Endothelial cell of umbilical vein (primary cell): ENCODE measurements at regions not wholly inside any gene's neighbourhood (a gene's known extent, or its start where the extent isn't known, plus 50 kb on each side); places are given as distances from the start of the nearest gene placed in this dataset.

Experiments
- BruUV-seq: library from RNA; stranded (reverse); fragments of 400-500 nt; replicated peaks from 2 replicates; lab custom pipeline; 2021; lab: Mats Ljungman, UMichigan
- CTCF ChIA-PET: fragments of 300-600, 350-600 bp; sonication (Branson Sonifier 250); formaldehyde crosslinking; loops from one replicate; lab custom pipeline; 2021; ENCODE audit warnings: antibody characterized with exemption, inconsistent platforms; lab: Charles Lee
- POLR2A ChIA-PET: fragments of 300-600, 350-600 bp; sonication (Branson Sonifier 250); formaldehyde crosslinking; loops from one replicate; lab custom pipeline; 2021; ENCODE audit warnings: antibody characterized with exemption, inconsistent platforms; lab: Charles Lee
- DNase-seq: peaks from one replicate; pipeline ENCODE4 v3.0.0-alpha.2; 2011; ENCODE audit warnings: low read depth, low spot score
- FAIRE-seq: peaks from 2 replicates; lab custom pipeline; 2011; peaks lifted over from hg19 to GRCh38; lab: Jason Lieb, UNC
- H2AFZ ChIP-seq: 2 replicates; pipeline ENCODE4 v1.6.0; 2012; ENCODE audit warnings: low read depth, low read length, control low read depth, inconsistent platforms
- H3K27ac ChIP-seq: 2 replicates; pipeline ENCODE4 v1.5.1; 2011; ENCODE audit warnings: low read depth, mild to moderate bottlenecking, control low read depth, low read length, moderate library complexity; ENCODE audit not compliant: insufficient read depth
- H3K27me3 ChIP-seq, 2 experiments: 2 replicates each; pipeline versions ENCODE4 v1.6.0 to v1.6.1; 2011; ENCODE audit warnings: low read length in 2 of 2, mixed read lengths in 1 of 2; ENCODE audit not compliant: control insufficient read depth in 2 of 2, insufficient read depth in 2 of 2
- H3K36me3 ChIP-seq, 2 experiments: 2 replicates in 1 of 2; 3 replicates in 1 of 2; pipeline ENCODE4 v1.5.1; 2011; ENCODE audit warnings: low read length in 2 of 2, mild to moderate bottlenecking in 1 of 2, moderate library complexity in 1 of 2; ENCODE audit not compliant: control insufficient read depth in 2 of 2, insufficient read depth in 2 of 2; ENCODE audit errors: extremely low read depth in 1 of 2
- H3K4me1 ChIP-seq: 3 replicates; pipeline ENCODE4 v1.5.1; 2011; ENCODE audit warnings: mild to moderate bottlenecking, low read length; ENCODE audit not compliant: control insufficient read depth, insufficient read depth; ENCODE audit errors: extremely low read depth
- H3K4me2 ChIP-seq: 2 replicates; pipeline ENCODE4 v1.6.1; 2011; ENCODE audit warnings: low read length, control low read depth, mixed read lengths; ENCODE audit not compliant: insufficient read depth
- H3K4me3 ChIP-seq, 3 experiments: fragments of 200-600 bp in 1 of 3; sonication (generic), shearing (Covaris generic) in 1 of 3; replicated peaks in 1 of 3; 2 replicates each; pipeline ENCODE4 v1.5.1; 2011 to 2016; ENCODE audit warnings: control low read depth in 3 of 3, low read length in 3 of 3, mild to moderate bottlenecking in 2 of 3, inconsistent platforms in 1 of 3, low read depth in 1 of 3, moderate library complexity in 1 of 3; ENCODE audit not compliant: insufficient read depth in 1 of 3
- H3K79me2 ChIP-seq: 2 replicates; pipeline ENCODE4 v1.6.0; 2012; ENCODE audit warnings: low read length, inconsistent platforms; ENCODE audit not compliant: control insufficient read depth, insufficient read depth
- H3K9ac ChIP-seq: replicated peaks from 2 replicates; pipeline ENCODE3; 2011; ENCODE audit warnings: low read length, control low read depth; ENCODE audit not compliant: insufficient read depth; ENCODE audit errors: extremely low read depth
- H3K9me1 ChIP-seq: replicated peaks from 3 replicates; pipeline ENCODE4 v1.6.0; 2011; ENCODE audit warnings: mild to moderate bottlenecking, low read length; ENCODE audit not compliant: control insufficient read depth, insufficient read depth; ENCODE audit errors: extremely low read depth
- H3K9me3 ChIP-seq: replicated peaks from 2 replicates; pipeline ENCODE4 v1.5.1; 2012; ENCODE audit warnings: low read length, inconsistent platforms; ENCODE audit not compliant: control insufficient read depth, insufficient read depth
- H4K20me1 ChIP-seq: replicated peaks from 2 replicates; pipeline ENCODE3; 2011; ENCODE audit warnings: mild to moderate bottlenecking, low read length; ENCODE audit not compliant: control insufficient read depth, insufficient read depth; ENCODE audit errors: extremely low read depth
- CTCF ChIP-seq, 2 donors: IDR thresholded peaks; 1 replicate in 1 of 2; 2 replicates in 1 of 2; pipeline ENCODE4 v1.5.1; 2011; ENCODE audit warnings: low read length in 2 of 2, mild to moderate bottlenecking in 2 of 2, moderate library complexity in 2 of 2, control low read depth in 1 of 2, inconsistent platforms in 1 of 2, low read depth in 1 of 2; ENCODE audit not compliant: insufficient read depth in 1 of 2; ENCODE audit errors: extremely low read depth in 1 of 2
- EZH2 ChIP-seq: IDR thresholded peaks from 2 replicates; pipeline ENCODE4 v1.6.1; 2012; ENCODE audit warnings: borderline replicate concordance, low read depth, mild to moderate bottlenecking, moderate library complexity, low read length, inconsistent platforms; ENCODE audit not compliant: severe bottlenecking
- FOS ChIP-seq: IDR thresholded peaks from 2 replicates; pipeline ENCODE4 v1.6.1; 2011; ENCODE audit warnings: mild to moderate bottlenecking, low read length, moderate library complexity, borderline replicate concordance; ENCODE audit not compliant: insufficient read depth
- GATA2 ChIP-seq: IDR thresholded peaks from 2 replicates; pipeline ENCODE4 v1.7.0; 2011; ENCODE audit warnings: low read depth, mild to moderate bottlenecking, moderate library complexity, mixed read lengths, low read length; ENCODE audit not compliant: insufficient read length, insufficient read depth
- JUN ChIP-seq: IDR thresholded peaks from 2 replicates; pipeline ENCODE4 v1.6.1; 2011; ENCODE audit warnings: borderline replicate concordance, low read depth; ENCODE audit not compliant: insufficient read length, insufficient read depth
- MYC ChIP-seq: IDR thresholded peaks from one replicate; pipeline ENCODE4 v1.6.1; 2011; ENCODE audit warnings: mild to moderate bottlenecking, low read depth, low read length
- POLR2A ChIP-seq: IDR thresholded peaks from 2 replicates; pipeline ENCODE4 v1.6.1; 2012; ENCODE audit warnings: low read depth, mild to moderate bottlenecking, control low read depth, low read length
- POLR2AphosphoS5 ChIP-seq: IDR thresholded peaks from 2 replicates; pipeline ENCODE4 v1.6.1; 2012; ENCODE audit warnings: low read depth, mild to moderate bottlenecking, control low read depth, low read length, moderate library complexity; ENCODE audit not compliant: insufficient read depth
- dilution Hi-C: fragments of 300-500 bp; cut with MboI; formaldehyde crosslinking; loops from one replicate; pipeline ENCODE4 v1.15.0; 2019; ENCODE audit warnings: low sequenced_read_pairs; ENCODE audit not compliant: extremely low pct_ligation_motif_present
- intact Hi-C: fragments of 100-400 bp; cut with micrococcal nuclease; formaldehyde crosslinking; loops from one replicate; pipeline ENCODE4 v1.10.0; 2022
- TF ChIP-seq, protein P1 (sequence below): IDR thresholded peaks from 2 replicates; pipeline ENCODE4 v1.6.1; 2011; ENCODE audit not compliant: insufficient read depth, insufficient read length

DNA sequence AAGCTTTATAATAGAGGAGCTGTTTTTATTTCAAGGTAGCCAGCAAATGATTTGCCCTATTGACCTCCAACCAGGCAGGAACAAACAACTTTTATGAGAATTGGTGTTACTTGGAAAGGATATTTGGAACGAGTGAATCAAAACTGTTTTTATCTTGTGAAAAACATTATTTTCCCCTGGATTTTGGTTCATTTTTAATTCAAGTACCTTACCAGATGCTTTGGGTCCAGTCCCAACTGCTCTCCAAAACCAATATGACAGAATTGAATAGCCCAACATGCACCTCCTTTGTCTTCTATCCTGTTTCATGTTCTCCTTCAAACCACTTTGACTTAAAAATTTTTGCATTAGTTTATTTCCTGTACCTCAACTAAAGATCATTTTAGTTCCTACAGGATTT is 178.6 kb upstream of the RBMS1 start:
- ChIA-PET POLR2A (no interaction called here), CTCF (interaction anchor here (1.6 kb wide), 1 partner anchor 298 kb away, joined by 3 read pairs; no protein-coding TSS in a partner anchor)
- Histone ChIP-seq H2AFZ (no peak overlapping the region), H3K27ac (no peak overlapping the region), H3K4me3 (no peak overlapping the region), H3K36me3 (no peaks in the 10 kb centered on the region), H3K9me1 (no peaks in the 10 kb centered on the region), H3K4me1 (peaks cover 2% of the 10 kb centered on the region), H3K79me2 (no peaks in the 10 kb centered on the region), H3K9me3 (no peaks in the 10 kb centered on the region), H3K4me2 (no peak overlapping the region), H3K27me3 (no peaks in the 10 kb centered on the region), H4K20me1 (no peaks in the 10 kb centered on the region), H3K9ac (no peak overlapping the region)
- TF ChIP-seq CTCF (IDR thresholded peaks at IDR 0.05; ENCODE audit: extremely low read depth in 1 of 2, insufficient read depth in 1 of 2, low read depth in 1 of 2, low read length in 2 of 2): no peak
- TF ChIP-seq POLR2A: no peak
- no peak for TF ChIP-seq EZH2
- TF ChIP-seq, protein P1, sequence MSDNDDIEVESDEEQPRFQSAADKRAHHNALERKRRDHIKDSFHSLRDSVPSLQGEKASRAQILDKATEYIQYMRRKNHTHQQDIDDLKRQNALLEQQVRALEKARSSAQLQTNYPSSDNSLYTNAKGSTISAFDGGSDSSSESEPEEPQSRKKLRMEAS: no peak
- no peak for TF ChIP-seq JUN
- no peak for TF ChIP-seq GATA2
- TF ChIP-seq FOS: no peak
- no peak for TF ChIP-seq POLR2AphosphoS5
- no peak for TF ChIP-seq MYC
- no TSS peak for BruUV-seq
- FAIRE-seq (no peak), DNase-seq (no peak)
- dilution Hi-C loops: no loop called here
- intact Hi-C loops: no loop called here
